Lower leg skin (tissue), 4 donors: ENCODE measurements at regions not wholly inside any gene's neighbourhood (a gene's known extent, or its start where the extent isn't known, plus 50 kb on each side); places are given as distances from the start of the nearest gene placed in this dataset.

Source experiments
- DNase-seq, 2 donors: peaks; one replicate each; pipeline ENCODE4 v3.0.0-alpha.2; 2019; ENCODE audit warnings: low spot score in 2 of 2
- H3K4me3 ChIP-seq: fragments of 200-600 bp; sonication (generic); 2 replicates; pipeline ENCODE4 v1.5.1; 2017; ENCODE audit warnings: mild to moderate bottlenecking, low read depth; ENCODE audit not compliant: poor library complexity, severe bottlenecking
- POLR2A ChIP-seq, 2 donors: fragments of 450-650 bp; IDR thresholded peaks; one replicate each; pipeline ENCODE4 v1.6.1; 2016 to 2017; ENCODE audit warnings: antibody characterized with exemption in 2 of 2, mild to moderate bottlenecking in 1 of 2, moderate library complexity in 1 of 2
- WGBS, 2 donors: methylation state at CpG; one replicate each; pipeline ENCODE4 v1.1.5; 2018; 5-methylcytosine and 5-hydroxymethylcytosine counted together
- intact Hi-C: fragments of 100-400 bp; cut with DNase I; formaldehyde crosslinking; loops from one replicate; pipeline ENCODE4 v1.15.0; 2023; ENCODE audit warnings: low total_unique reads
- TF ChIP-seq, protein P1 (sequence below), 3 donors: fragments of 450-650 bp; IDR thresholded peaks; one replicate each; pipeline ENCODE4 v1.5.1; 2016; ENCODE audit warnings: antibody characterized with exemption in 3 of 3, mild to moderate bottlenecking in 3 of 3, moderate library complexity in 2 of 3

- TF ChIP-seq POLR2A (IDR thresholded peaks at IDR 0.05), result no peak
- TF ChIP-seq, protein P1, sequence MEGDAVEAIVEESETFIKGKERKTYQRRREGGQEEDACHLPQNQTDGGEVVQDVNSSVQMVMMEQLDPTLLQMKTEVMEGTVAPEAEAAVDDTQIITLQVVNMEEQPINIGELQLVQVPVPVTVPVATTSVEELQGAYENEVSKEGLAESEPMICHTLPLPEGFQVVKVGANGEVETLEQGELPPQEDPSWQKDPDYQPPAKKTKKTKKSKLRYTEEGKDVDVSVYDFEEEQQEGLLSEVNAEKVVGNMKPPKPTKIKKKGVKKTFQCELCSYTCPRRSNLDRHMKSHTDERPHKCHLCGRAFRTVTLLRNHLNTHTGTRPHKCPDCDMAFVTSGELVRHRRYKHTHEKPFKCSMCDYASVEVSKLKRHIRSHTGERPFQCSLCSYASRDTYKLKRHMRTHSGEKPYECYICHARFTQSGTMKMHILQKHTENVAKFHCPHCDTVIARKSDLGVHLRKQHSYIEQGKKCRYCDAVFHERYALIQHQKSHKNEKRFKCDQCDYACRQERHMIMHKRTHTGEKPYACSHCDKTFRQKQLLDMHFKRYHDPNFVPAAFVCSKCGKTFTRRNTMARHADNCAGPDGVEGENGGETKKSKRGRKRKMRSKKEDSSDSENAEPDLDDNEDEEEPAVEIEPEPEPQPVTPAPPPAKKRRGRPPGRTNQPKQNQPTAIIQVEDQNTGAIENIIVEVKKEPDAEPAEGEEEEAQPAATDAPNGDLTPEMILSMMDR (IDR thresholded peaks at IDR 0.05), result no peak
- WGBS, 2 donors, result 74 to 84% methylated on average over 4 of the region's 4 CpGs
- DNase-seq, result no peak
- H3K4me3 ChIP-seq, result no peak overlapping the region
- intact Hi-C loops, result no loop called here
These were observed 419.9 kb downstream of the PCDH17 start for GRCh38 chr13:58051396-58051795.

- DNase-seq, result no peak
- intact Hi-C loops, result no loop called here
- no peak overlapping the region for H3K4me3 ChIP-seq
- no peak for TF ChIP-seq POLR2A (IDR thresholded peaks at IDR 0.05)
- TF ChIP-seq, protein P1 (IDR thresholded peaks at IDR 0.05), result no peak
- 62 to 68% methylated on average over 4 to 5 of the region's 5 CpGs for WGBS, 2 donors
These were observed 420.3 kb downstream of the PCDH17 start for GRCh38 chr13:58051807-58052375.

GRCh38 chr13:58056426-58056825, 424.9 kb downstream of the PCDH17 start:
- TF ChIP-seq POLR2A (IDR thresholded peaks at IDR 0.05), result no peak
- TF ChIP-seq, protein P1 (IDR thresholded peaks at IDR 0.05), result no peak
- H3K4me3 ChIP-seq, result no peak overlapping the region
- DNase-seq, result no peak
- intact Hi-C loops, result no loop called here
- 89 to 96% methylated on average over 4 of the region's 4 CpGs for WGBS, 2 donors

DNA sequence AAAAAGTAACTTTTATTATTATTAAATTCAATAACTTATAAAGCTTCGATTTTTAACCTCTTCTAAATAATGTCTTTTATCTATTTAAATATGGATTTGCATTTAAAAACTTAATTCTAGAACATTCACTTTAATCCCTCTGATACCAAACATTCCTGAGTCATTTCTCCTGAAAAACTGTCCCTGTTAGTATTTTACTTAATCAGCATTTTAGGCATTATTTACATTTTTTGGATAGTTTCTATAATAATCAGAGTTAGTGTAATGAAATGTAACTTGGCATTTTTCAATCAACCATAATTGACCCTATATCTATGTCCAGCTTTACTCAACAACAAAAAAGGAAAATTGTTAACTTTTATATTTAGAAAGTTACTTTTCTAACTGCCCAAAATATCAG, 428.1 kb downstream of the PCDH17 start:
- intact Hi-C loops, result no loop called here
- WGBS, 2 donors, result 74 to 84% methylated on average over 1 of the region's 1 CpG
- H3K4me3 ChIP-seq, result no peak overlapping the region
- TF ChIP-seq, protein P1 (IDR thresholded peaks at IDR 0.05), result no peak
- no peak for TF ChIP-seq POLR2A (IDR thresholded peaks at IDR 0.05)
- DNase-seq, result no peak

DNA sequence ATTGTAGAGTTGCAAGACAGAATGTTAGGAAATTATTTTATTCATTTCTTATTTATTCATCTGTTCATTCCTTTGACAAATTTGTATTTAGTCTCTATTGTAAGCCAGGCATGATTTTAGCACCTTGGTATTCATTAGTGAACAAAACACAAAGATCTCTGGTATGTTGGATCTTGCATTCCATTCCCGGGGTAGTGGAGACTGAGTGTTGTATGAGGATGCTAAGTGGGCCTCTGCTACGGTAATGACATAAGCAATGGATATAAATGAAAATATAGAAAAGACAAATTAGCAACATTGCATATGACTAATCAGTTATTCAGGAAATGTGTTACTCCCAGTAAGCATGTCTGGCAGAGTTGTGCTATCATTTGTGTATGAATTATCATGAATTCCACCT, 449.3 kb downstream of the PCDH17 start:
- DNase-seq, result no peak
- H3K4me3 ChIP-seq, result no peak overlapping the region
- TF ChIP-seq, protein P1 (IDR thresholded peaks at IDR 0.05), result no peak
- no peak for TF ChIP-seq POLR2A (IDR thresholded peaks at IDR 0.05)
- WGBS, 2 donors, result 78 to 81% methylated on average over 2 of the region's 2 CpGs
- intact Hi-C loops, result no loop called here

DNA sequence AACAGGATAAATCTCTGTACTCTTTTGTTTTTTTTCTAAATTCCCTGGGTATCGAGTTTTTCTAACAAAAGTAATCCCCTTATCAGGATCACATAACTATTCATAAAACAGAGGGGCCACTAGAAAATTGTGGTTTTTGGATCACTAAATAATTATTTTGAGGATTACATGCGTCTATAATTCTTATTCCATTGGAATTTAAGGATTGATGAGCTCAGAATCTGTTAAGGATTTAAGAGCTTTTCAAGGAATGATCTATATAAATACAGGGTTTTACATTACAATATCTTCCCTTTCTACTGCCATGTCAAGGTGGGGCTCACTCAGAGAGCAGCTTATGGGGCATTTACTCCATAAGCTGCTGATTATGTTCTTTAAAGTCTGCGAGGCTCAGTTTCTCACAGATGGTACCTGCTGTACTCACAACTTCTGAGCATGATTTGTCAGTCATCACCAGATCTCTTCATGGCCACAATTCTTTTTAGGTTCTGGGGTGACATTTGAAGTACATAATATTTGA, 449.8 kb downstream of the PCDH17 start:
- TF ChIP-seq, protein P1 (IDR thresholded peaks at IDR 0.05), result no peak
- no peak for TF ChIP-seq POLR2A (IDR thresholded peaks at IDR 0.05)
- no peak overlapping the region for H3K4me3 ChIP-seq
- intact Hi-C loops, result no loop called here
- WGBS, 2 donors, result 87 to 88% methylated on average over 3 of the region's 3 CpGs
- no peak for DNase-seq
